ENCODE measurements at regions not wholly inside any gene's neighbourhood (a gene's known extent, or its start where the extent isn't known, plus 50 kb on each side); places are given as distances from the start of the nearest gene placed in this dataset.
"Not testable (repeated sequence)": the region's sequence is repeated elsewhere in the genome, so short reads cannot be mapped to it uniquely, and the experiment has no call there.

DNA sequence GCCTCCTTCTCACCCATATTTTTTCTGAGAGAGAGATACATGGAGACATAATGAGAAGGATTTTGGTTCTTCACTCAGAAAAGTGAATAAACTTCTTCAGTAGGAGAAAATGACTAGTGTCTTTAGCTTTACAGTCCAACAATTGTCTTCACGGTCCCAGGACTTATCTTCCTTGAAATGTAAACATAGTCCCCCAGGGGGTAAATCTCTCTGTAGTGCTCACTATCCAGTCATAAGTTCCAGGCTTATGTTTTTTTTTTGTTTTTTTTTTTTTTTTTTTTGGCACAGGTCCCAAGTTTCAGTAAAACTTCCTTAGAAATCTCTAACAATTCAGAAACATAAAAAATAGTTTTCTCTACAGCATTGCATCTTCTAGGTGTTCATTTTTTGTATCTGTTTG, 890.2 kb upstream of the B3GALT2 start:
- DNase-seq (ENCODE audit: low read depth in 2 of 2) = no peak

DNA sequence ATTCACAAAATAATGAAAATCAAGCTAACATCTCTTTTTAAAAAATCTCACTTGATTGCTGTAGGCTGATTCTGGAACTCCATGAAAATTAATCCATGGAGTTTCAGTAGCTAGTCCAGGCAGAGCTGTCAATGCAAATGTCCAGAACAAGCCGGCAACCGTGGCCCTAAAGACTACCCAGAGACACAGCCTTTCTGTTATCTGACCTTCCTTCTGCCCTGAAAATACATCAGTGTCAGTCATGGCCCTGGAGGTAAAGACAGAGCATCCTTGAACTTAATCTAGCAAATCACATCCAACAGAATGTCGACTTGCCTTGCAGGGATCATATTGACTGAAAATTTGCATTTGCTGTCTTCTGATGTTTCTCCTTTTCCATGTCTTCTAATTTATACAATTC, 887.4 kb upstream of the B3GALT2 start:
- no peak for DNase-seq (ENCODE audit: low read depth in 2 of 2)

DNA sequence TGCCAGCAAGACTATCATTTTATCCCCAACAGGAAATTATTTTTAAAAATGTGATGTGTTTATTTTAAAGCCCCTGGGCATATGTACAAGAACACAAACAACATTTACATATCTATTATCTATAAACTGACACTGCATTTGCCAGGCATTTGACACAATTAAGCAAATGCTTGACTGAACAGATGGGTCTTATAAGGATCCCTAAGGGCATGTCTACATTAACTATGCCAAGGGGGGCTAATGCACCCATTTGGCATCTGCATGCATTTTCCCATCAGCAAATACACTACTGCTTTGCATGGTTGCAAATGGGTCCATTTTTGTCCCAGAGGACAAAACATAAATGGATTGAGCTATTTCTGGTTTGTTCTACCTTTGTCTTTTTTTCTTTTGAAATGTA, 884.8 kb upstream of the B3GALT2 start:
- no peak for DNase-seq (ENCODE audit: low read depth in 2 of 2)

DNA sequence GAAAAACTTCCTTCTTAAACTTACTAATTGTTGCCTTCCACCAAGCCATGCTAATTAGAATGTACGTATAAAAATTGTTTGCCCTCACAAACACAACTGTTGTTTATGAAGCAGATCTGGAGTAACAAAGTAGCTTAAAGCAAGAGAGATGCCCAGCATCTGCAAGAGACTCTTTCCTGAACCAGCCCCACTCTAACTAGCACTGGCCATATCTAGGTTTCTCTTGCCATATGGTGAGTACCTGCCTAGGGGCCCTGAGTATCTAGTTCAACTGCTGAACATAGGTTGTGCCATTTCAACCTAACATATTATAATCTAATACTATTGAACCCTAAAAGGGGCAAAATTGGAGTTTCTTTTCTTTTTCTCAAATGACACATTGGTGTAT, 883.4 kb upstream of the B3GALT2 start:
- no peak for DNase-seq (ENCODE audit: low read depth in 2 of 2)

DNA sequence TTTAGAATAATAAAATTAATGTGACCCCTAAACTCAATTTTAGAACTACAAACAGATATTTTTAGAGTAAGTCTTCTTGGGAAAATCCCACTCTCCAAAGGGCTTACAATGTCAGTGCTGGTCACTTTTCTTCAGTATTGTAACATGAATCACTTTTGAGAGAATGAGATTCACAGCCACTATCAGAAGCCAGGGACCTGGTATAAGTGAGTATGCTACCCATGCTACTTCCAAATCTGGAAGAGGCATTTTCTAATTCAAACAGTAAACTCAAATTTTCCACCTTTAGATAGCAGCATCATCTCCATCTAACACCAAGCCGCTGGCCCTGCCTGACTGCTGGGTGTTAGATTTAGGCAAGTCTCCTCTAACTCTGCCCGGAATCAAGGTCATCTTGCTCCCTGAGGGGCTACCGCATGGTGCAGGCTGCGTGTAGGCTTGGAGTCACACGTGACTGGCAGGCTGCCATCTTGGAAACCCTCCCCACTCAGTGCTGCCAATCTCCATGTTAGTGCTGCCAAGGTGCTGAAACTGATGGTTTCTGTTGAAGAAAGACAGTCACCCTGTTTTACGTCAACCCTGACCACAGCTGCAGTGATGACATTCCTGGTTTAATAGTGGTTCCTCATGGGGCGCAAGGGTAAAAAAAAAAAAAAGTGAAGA, 882.9 kb upstream of the B3GALT2 start:
- DNase-seq (ENCODE audit: low read depth in 2 of 2) = no peak

DNA sequence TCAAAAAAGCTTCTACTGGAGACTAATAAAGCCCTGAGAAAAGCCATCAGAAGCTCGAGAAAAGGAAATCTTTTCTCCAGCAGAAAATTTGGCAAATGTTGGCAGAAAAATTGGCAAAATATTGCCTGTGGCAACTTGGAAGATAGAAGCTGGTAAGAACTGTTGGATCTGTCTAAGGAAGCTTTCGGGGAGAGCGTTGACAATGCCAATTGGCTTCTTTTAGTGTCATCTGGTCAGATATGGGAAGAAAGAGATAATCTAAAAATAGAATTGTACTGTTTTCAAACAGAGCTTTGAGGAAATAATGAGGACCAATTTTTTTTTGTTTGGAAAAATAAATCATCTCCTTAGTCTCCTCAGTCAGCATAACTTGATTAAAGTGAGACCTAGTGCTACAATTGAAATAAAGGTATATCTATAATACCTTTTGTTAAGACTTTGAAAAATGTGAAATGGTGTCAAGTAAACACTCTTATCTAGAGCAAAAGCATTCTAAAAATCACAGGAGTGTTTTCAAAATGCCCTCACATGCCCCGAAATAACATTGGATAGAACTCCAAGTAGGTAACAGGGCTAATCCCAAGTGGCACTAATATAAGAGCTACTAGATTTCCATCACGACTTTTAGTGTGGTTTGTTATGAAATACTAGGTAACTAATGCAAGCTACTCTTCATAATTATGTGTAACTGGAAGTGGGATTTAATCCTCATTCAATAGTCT, 882.2 kb upstream of the B3GALT2 start:
- DNase-seq (ENCODE audit: low read depth in 2 of 2) = no peak

DNA sequence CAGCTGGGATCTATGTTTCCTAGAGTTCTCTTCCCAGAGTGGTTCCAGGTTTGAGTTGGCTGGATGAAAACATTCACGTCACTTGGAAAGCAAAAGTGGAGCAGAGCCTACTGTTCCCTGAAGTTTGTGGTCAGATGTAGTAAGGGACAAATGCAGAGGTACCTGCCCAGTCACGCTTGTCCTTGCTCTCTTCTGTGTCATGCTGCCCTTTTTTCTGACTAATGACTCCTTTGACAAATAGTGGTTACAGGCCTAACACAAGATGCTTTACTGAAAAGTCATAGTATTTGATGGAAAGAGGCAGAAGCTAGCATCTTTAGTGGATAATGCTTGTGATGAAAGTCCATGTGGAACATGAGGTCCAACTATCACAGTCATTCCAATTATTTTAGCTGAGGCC, 881.4 kb upstream of the B3GALT2 start:
- no peak for DNase-seq (ENCODE audit: low read depth in 2 of 2)

DNA sequence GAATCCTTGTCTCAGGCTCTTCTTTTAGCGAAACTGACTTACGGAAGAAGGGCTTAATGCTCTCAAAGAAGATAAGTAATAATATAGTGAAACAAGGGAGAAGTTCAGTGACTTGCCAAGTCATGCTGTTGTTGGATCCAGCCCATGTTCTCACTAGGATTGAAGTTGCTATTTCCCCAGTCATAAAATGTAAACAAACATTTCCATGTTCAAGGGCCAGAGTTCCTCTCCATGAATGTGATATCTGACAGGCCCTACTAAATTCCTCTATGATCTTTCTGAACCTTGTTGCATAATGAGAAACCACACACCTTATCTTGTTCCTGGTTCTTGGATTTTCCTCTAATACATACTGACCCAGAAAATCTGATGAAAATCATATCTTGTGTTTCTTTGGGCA, 876.5 kb upstream of the B3GALT2 start:
- no peak for DNase-seq (ENCODE audit: low read depth in 2 of 2)

DNA sequence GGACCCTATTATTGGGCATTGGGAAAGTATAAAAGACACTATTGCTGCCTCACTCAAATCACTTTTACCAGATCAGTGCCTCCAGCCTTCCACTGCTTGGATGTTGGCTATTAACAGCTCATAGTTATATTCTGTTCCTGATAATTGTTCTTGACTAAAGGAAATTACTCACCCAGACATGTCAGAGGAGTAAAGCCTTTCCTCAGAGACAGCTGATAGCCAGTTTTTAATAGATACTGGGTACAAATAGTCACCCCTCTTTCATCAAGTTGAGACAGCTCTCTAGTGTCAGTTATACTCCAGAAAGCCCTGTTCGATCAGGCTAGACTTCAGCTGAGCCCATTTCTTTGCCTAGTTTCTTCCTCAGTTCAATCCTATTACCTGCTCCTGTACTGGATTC, 876.1 kb upstream of the B3GALT2 start:
- no peak for DNase-seq (ENCODE audit: low read depth in 2 of 2)

DNA sequence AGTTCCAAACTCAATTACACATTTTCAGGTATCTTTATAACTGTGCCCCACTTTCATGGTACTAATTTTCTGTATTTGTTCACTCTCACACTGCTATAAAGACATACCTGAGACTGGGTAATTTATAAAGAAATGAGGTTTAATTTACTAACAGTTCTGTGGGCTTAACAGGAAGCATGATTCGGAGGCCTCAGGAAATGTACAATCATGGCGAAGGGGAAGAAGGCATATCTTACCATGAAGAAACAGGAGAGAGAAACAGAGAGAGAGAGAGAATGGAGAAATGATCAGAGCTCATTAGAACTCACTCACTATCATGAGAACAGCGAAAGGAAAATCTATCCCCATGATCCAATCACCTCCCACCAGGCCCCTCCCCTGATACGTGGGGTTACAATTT, 874.1 kb upstream of the B3GALT2 start:
- DNase-seq (ENCODE audit: low read depth in 2 of 2) = no peak

DNA sequence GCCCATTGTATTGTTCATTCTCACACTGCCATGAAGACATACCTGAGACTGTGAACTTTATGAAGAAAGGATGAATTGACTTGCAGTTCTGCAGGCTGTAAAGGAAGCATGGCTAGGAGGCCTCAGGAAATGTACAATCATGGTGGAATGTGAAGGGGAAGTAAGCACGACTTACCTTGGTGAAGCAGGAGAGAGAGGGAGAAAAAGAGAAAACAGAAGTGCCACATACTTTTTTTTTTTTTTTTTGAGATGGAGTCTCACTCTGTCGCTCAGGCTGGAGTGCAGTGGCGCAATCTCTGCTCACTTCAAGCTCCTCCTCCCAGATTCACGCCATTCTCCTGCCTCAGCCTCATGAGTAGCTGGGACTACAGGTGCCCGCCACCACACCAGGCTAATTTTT, 871.9 kb upstream of the B3GALT2 start:
- DNase-seq (ENCODE audit: low read depth in 2 of 2) = not testable (repeated sequence)

DNA sequence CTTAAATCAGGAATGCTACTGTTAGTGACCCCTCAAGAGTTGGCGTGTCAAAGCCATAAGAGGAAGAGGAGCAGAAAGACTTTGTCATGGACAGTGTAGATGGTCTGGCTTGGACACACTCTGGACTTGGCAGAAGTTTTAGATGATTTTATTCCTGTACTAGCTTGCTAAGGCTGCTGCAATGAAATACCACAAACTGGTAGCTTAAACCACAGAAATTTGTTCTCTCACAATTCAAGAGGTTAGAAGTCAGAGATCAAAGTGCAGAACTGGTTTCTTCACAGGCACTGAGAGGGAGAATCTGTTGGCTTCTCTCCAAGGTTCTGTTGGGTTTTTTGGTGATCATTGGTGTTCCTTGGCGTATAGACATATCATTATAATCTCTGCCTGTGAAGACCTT, 869.8 kb upstream of the B3GALT2 start:
- DNase-seq (ENCODE audit: low read depth in 2 of 2) = no peak

DNA sequence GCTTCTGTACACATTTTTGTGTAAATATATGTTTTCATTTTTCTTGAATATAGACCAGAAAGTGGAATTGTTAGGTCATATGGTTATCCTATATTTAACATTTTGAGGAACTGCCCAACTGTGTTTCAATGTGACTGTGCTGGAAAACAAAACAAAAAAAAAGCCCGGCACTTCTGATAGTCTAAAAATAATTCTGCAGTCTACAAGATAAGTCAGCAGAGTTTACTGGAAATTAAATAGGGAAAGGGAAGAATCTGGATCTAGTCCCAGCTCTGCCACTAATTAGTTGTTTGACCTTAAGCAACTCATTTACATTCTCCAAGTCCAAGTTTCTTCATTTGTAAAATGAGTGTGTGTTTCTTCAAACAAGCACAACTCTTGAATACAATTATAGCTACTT, 869.1 kb upstream of the B3GALT2 start:
- DNase-seq (ENCODE audit: low read depth in 2 of 2) = no peak

DNA sequence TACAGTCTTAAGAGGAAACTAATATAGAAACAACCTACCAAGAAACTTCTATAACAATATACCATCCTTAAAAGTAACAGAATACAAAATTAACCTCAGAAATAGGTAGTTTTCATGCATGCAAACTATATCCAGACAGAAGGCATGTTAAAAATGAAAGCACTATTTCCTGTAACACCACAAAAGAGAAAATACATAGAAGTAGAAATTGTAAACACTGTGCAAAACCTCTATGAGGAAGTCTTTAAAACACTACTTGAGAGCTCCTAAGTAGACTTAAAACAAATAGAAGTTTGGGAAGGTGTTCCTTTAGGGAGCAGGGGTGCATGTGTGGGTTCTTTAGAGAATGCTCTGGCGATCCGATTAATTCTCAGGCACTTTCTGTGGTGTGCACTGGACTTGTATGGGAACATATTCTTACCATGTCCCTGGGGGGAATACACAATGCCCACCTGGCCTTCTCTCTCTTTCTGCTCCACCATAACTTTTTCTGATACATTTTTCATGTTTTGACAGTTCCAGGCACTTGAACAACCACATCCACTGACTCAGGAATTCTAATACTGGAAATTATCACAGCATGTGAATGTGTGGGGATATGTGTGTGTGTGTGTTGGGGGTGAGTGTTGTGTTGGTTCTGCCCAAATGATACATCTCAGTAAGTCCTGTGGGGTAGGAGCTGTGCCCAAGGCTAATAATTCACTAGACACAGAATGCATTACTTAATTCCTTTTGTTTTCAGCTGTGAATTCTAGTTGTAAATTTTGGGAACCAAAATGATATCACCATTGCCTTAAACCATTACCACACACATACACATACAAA, 866.3 kb upstream of the B3GALT2 start:
- no peak for DNase-seq (ENCODE audit: low read depth in 2 of 2)

DNA sequence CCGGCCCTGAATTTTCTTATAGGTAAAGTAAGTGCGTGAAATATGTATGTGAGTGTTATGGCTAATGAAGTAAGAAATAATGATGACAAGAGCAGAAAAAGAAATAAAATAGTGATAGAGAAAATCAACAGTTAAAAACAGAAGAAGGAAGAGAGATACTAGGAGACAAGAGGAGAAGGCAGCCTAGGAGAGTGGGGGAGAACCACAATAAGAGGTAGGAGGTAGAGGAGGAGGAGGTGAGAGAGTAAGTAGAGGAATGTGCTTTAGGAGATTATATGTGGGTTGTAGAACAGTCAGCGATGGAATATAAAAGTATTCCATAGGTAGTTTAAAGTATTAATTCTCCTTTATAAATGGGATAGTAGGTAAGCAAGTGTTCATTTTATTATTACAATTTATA, 861.5 kb upstream of the B3GALT2 start:
- no peak for DNase-seq (ENCODE audit: low read depth in 2 of 2)

DNA sequence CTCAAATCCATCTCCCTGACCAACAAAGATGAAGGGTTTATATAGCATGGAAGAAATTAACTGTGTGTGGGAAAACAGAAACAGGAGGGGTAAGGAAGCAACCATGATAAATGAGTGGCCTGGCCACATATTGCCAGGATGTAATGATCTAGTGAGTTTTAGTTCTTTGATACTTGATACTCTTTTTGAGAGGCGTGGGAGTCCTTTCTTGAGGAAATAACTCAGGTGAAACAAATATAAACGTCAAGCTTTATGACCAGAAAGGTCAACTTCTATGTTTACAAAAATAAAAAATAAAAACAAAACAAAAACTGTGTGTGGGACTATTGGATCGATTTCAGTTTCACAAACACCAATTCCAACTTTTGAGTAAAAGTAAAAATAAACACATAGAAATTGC, 860.8 kb upstream of the B3GALT2 start:
- DNase-seq (ENCODE audit: low read depth in 2 of 2) = no peak

DNA sequence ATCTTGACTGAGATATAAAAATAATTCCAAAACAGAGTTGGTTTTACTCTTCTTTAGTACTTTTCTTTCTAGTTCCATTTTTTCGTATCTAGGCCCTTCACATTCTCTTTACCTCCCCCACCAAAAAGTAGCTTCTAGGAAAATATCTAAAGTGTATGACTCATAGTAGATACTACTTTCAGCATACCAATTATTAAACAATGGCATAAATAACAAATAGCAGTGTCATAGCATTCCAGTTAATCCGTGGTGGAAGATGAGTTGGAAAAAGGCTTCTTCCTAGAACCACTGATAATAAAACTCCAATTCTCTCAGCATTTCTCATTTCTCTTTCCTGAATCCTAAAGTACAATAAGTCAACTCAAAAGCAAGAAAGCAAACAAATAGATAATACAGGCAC, 859.0 kb upstream of the B3GALT2 start:
- DNase-seq (ENCODE audit: low read depth in 2 of 2) = no peak

DNA sequence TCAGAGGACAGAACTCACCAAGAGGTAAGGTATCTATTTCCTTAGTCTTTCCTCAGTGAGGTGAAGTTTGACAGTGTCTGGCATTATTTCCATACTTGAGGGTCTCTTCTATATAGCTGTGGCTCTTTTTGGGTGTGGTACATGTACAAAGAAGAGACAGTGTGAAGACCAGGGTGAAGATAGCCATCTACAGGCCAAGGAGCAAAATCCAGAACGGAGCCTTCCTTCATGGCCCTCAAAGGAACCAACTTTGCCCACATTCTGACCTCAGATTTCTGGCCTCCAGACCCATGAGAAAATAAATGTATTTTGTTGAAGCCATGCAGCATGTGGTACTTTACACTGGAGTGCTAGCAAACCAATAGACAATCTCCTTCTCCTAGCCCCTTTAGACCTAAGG, 858.5 kb upstream of the B3GALT2 start:
- DNase-seq (ENCODE audit: low read depth in 2 of 2) = no peak

DNA sequence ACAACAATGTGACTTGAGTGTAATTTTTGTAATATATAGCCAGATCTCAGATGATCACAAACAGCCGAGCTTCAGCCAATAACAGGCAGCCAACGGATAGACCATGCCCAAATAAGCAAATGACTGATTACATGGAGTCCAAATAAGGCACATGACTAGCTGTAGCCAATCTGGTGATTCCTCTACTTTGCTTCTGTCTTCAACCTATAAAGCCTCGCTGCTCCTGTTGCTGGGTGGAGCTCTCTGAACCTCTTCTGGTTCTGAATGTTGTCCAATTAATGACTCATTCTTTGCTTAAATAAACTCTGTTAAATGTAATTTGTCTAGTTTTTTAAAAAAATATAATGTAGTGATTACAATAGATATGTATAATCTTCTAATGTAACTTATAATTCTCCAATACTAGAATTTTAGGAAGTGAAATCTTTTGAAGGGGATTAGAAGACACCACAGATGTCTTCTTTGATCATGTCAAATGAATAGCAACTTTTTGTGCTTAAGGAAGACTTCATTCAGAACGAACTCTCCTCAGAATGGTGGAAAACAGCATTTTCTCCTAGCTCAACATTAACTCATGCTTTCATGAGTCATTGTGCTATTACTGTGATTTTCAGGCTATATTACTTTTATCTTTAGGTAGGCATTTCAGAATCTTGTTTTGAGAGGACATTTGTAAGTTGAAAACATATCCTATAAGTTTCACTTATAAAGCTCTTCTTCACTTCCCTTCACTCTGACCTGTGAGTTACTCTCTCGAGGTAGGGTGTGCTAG, 857.8 kb upstream of the B3GALT2 start:
- no peak for DNase-seq (ENCODE audit: low read depth in 2 of 2)

DNA sequence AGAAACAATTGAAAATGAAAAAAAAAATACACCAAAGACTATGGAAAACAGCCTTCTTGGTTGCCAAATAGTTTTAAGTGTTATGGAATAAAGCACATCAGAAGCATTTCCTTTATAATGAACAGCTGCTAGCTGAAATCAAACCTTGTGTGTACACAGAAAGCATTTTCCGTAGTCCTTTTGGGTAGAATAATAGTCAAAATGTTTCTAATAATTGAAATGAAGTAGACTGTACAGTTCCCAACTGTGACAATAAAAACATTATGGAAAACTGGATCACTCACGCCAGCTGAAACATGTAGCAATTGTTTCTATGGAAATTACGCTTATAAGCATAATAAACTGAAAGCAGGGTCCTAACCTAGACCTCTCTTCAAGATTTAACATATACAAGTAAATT, 856.3 kb upstream of the B3GALT2 start:
- DNase-seq (ENCODE audit: low read depth in 2 of 2) = no peak

DNA sequence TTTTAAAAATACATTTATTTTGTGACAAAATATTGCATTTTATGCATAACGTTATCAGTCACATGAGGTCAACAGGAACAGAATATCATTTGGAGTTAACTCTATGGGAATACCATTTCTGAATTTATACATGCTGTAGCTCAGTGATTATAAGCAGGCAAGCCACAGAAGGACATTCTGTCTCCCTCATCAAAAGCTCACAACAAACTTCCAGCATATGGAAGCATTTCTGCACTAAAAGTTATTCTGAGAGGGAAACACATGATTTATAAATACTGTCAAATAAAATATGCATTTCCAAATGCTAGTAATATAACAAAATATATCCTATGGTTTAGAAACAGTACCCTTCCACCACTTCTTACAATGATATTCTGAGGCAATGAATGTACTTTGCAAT, 854.1 kb upstream of the B3GALT2 start:
- no peak for DNase-seq (ENCODE audit: low read depth in 2 of 2)

DNA sequence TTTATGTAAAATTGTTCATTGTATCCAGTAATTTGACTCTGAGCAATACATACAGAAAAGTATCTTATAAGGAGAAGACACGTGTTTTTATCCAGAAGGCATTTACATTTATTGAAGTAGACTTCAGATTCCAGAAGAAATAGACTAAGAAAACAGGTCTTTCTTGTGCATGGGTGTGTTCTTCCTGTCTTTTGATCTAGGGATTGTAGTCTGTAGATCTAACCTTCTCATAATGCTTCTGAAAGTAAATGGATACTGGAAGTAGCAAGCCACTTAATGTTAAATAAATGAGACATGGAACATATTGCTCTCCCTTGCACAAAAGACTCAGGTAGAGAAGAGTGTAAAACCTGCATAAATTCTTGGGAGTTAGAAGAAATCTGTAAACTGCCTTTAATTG, 853.2 kb upstream of the B3GALT2 start:
- DNase-seq (ENCODE audit: low read depth in 2 of 2) = no peak

All from stimulated activated CD8-positive, alpha-beta memory T cell treated with anti-CD3 and anti-CD28 coated beads, Interleukin-15, amount 100 ng/mL, for 48 hours (primary cell).